NCI-H1436 (cell line): ENCODE measurements at regions not wholly inside any gene's neighbourhood (a gene's known extent, or its start where the extent isn't known, plus 50 kb on each side); places are given as distances from the start of the nearest gene placed in this dataset.

Source experiments
- DNase-seq: peaks from one replicate; lab custom pipeline; 2025; lab: John Stamatoyannopoulos, UW

- no peak for DNase-seq
These were observed 451.5 kb upstream of the SORCS1 start for GRCh38 chr10:107616031-107616430.

GRCh38 chr10:107614939-107615685 lies 450.6 kb upstream of the SORCS1 start:
- no peak for DNase-seq

- no peak for DNase-seq
These were observed 446.6 kb upstream of the SORCS1 start for GRCh38 chr10:107611115-107611514.

- DNase-seq, result no peak
These were observed 424.6 kb upstream of the SORCS1 start for GRCh38 chr10:107589081-107589480.

- DNase-seq, result no peak
These were observed 421.1 kb upstream of the SORCS1 start for GRCh38 chr10:107585630-107586029.

- no peak for DNase-seq
These were observed 419.5 kb upstream of the SORCS1 start for GRCh38 chr10:107583974-107584373.

- DNase-seq, result no peak
These were observed 415.5 kb upstream of the SORCS1 start for GRCh38 chr10:107579970-107580369.

GRCh38 chr10:107577221-107577620 lies 412.7 kb upstream of the SORCS1 start:
- no peak for DNase-seq

GRCh38 chr10:107576746-107577145 lies 412.2 kb upstream of the SORCS1 start:
- DNase-seq, result no peak

- no peak for DNase-seq
These were observed 400.5 kb upstream of the SORCS1 start for GRCh38 chr10:107565014-107565413.

GRCh38 chr10:107561136-107561650 lies 396.7 kb upstream of the SORCS1 start:
- DNase-seq, result no peak

GRCh38 chr10:107557916-107558315 lies 393.4 kb upstream of the SORCS1 start:
- no peak for DNase-seq

- no peak for DNase-seq
These were observed 389.8 kb upstream of the SORCS1 start for GRCh38 chr10:107554333-107554732.

GRCh38 chr10:107553470-107553869 lies 389.0 kb upstream of the SORCS1 start:
- DNase-seq, result no peak

- no peak for DNase-seq
These were observed 388.5 kb upstream of the SORCS1 start for GRCh38 chr10:107552963-107553362.

GRCh38 chr10:107548301-107548700 lies 383.8 kb upstream of the SORCS1 start:
- no peak for DNase-seq

- DNase-seq, result no peak
These were observed 382.5 kb upstream of the SORCS1 start for GRCh38 chr10:107546986-107547385.

- DNase-seq, result no peak
These were observed 381.8 kb upstream of the SORCS1 start for GRCh38 chr10:107546284-107546683.

- DNase-seq, result no peak
These were observed 381.2 kb upstream of the SORCS1 start for GRCh38 chr10:107545717-107546116.

- no peak for DNase-seq
These were observed 380.4 kb upstream of the SORCS1 start for GRCh38 chr10:107544706-107545520.

- no peak for DNase-seq
These were observed 378.1 kb upstream of the SORCS1 start for GRCh38 chr10:107542607-107543006.

- no peak for DNase-seq
These were observed 377.5 kb upstream of the SORCS1 start for GRCh38 chr10:107542016-107542415.

- DNase-seq, result no peak
These were observed 376.5 kb upstream of the SORCS1 start for GRCh38 chr10:107540981-107541380.
